Upper lobe of left lung (tissue), 6 donors: ENCODE measurements at regions not wholly inside any gene's neighbourhood (a gene's known extent, or its start where the extent isn't known, plus 50 kb on each side); places are given as distances from the start of the nearest gene placed in this dataset.

ENCODE experiments used
- ATAC-seq, 2 donors: fragments of 200-7000 bp; cut with Tn5 transposase; one replicate each; pipeline ENCODE4 v1.9.1; 2022; ENCODE audit warnings: mild to moderate bottlenecking in 2 of 2, moderate library complexity in 2 of 2; ENCODE audit not compliant: low FRiP score in 2 of 2
- DNase-seq, 2 donors: peaks; one replicate each; pipeline ENCODE4 v3.0.0-alpha.2; 2019 to 2020
- H3K27ac ChIP-seq, 4 donors: fragments of 200-600 bp; sonication (generic); one replicate each; pipeline ENCODE4 v1.5.1; 2016 to 2019
- H3K27me3 ChIP-seq, 4 donors: fragments of 200-600 bp; sonication (generic); one replicate each; pipeline ENCODE4 v1.5.1; 2017 to 2019
- H3K36me3 ChIP-seq, 4 donors: fragments of 200-600 bp; sonication (generic); one replicate each; pipeline ENCODE4 v1.5.1; 2016 to 2019
- H3K4me1 ChIP-seq, 4 donors: fragments of 200-600 bp; sonication (generic); one replicate each; pipeline ENCODE4 v1.5.1; 2018 to 2019
- H3K4me3 ChIP-seq, 4 donors: fragments of 200-600 bp; sonication (generic); one replicate each; pipeline ENCODE4 v1.5.1; 2017 to 2019; ENCODE audit warnings: mild to moderate bottlenecking in 2 of 4, moderate library complexity in 1 of 4
- H3K9me3 ChIP-seq, 4 donors: fragments of 200-600 bp; sonication (generic); one replicate each; pipeline ENCODE4 v1.5.1; 2018 to 2019
- EP300 ChIP-seq, 4 donors: sonication (generic); formaldehyde crosslinking; IDR thresholded peaks; one replicate each; pipeline ENCODE4 v1.5.1; 2017; ENCODE audit warnings: antibody characterized with exemption in 4 of 4, control low read depth in 2 of 4
- POLR2A ChIP-seq, 4 donors: fragments of 450-650 bp; IDR thresholded peaks; one replicate each; pipeline ENCODE4 v1.5.1; 2016 to 2017; ENCODE audit warnings: antibody characterized with exemption in 4 of 4, mild to moderate bottlenecking in 2 of 4
- POLR2AphosphoS5 ChIP-seq, 2 donors: sonication (generic); formaldehyde crosslinking; IDR thresholded peaks; one replicate each; pipeline ENCODE4 v1.5.1; 2017; ENCODE audit warnings: antibody characterized with exemption in 2 of 2
- WGBS, 2 donors: methylation state at CpG; one replicate each; pipeline ENCODE4 v1.1.5; 2017 to 2018; 5-methylcytosine and 5-hydroxymethylcytosine counted together
- TF ChIP-seq, protein P1 (sequence below), 6 experiments: fragments of 450-650 bp in 4 of 6; fragments of 200-600 bp in 2 of 6; sonication (generic) in 2 of 6; IDR thresholded peaks; one replicate each; pipeline ENCODE4 v1.5.1; 2016 to 2019; ENCODE audit warnings: antibody characterized with exemption in 6 of 6
- donor health status: DM: no; HTN: no; CAD: no; lungs with moderate emphysema.
- donor health status: DM: no; HTN: yes; CAD: no; lungs with severe emphysema.

GRCh38 chr13:34006011-34006410 is 188.1 kb downstream of the RFC3 start:
- WGBS, 2 donors, result 80 to 81% methylated on average over 2 of the region's 2 CpGs

DNA sequence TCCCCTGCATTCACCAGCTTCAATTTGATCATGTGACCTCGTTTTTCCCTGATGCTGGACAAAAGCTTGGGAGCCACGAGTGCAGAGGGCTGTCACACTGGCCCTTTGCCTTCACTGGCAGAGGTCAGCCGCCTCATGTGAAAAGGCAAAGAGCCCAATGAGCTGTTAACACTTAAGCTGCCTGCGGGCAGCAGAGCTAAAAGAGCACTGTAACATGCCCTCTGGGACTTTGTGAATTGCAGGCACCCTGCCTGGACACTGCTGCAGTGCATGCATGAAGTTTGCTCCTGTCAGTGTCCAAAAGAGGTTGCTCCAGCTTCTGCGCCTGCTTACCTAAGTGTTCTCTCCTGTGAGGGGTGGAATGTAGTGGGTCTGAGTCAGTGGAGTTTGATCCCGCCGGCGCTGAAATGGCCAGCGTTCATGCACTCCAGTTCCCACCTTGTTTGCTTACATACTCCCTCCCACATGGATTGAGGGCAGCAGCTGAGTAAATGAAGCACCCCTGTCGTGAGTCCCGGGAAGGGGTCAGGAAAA is 193.7 kb downstream of the RFC3 start:
- no peak overlapping the region for H3K27ac ChIP-seq
- no peaks in the 10 kb centered on the region for H3K9me3 ChIP-seq
- WGBS, 2 donors, result 52 to 68% methylated on average over 8 to 11 of the region's 11 CpGs
- no peaks in the 10 kb centered on the region for H3K4me1 ChIP-seq
- TF ChIP-seq POLR2AphosphoS5 (IDR thresholded peaks at IDR 0.05) (no peak), EP300 (IDR thresholded peaks at IDR 0.05) (no peak), POLR2A (IDR thresholded peaks at IDR 0.05) (no peak)
- TF ChIP-seq, protein P1, sequence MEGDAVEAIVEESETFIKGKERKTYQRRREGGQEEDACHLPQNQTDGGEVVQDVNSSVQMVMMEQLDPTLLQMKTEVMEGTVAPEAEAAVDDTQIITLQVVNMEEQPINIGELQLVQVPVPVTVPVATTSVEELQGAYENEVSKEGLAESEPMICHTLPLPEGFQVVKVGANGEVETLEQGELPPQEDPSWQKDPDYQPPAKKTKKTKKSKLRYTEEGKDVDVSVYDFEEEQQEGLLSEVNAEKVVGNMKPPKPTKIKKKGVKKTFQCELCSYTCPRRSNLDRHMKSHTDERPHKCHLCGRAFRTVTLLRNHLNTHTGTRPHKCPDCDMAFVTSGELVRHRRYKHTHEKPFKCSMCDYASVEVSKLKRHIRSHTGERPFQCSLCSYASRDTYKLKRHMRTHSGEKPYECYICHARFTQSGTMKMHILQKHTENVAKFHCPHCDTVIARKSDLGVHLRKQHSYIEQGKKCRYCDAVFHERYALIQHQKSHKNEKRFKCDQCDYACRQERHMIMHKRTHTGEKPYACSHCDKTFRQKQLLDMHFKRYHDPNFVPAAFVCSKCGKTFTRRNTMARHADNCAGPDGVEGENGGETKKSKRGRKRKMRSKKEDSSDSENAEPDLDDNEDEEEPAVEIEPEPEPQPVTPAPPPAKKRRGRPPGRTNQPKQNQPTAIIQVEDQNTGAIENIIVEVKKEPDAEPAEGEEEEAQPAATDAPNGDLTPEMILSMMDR (IDR thresholded peaks at IDR 0.05), result no peak
- ATAC-seq (no peak), DNase-seq (no peak)
- no peak overlapping the region for H3K4me3 ChIP-seq
- H3K36me3 ChIP-seq, result no peaks in the 10 kb centered on the region
- no peaks in the 10 kb centered on the region for H3K27me3 ChIP-seq

More at GRCh38 chr13:34006011-34006410, 188.1 kb downstream of the RFC3 start:
- no peak overlapping the region for H3K27ac ChIP-seq
- TF ChIP-seq, protein P1 (IDR thresholded peaks at IDR 0.05), result no peak
- TF ChIP-seq POLR2A (IDR thresholded peaks at IDR 0.05) (no peak), POLR2AphosphoS5 (IDR thresholded peaks at IDR 0.05) (no peak)
- no peak overlapping the region for H3K4me3 ChIP-seq
- no peaks in the 10 kb centered on the region for H3K4me1 ChIP-seq
- no peaks in the 10 kb centered on the region for H3K27me3 ChIP-seq
- H3K36me3 ChIP-seq, result no peaks in the 10 kb centered on the region
- ATAC-seq (no peak), DNase-seq (no peak)
- no peaks in the 10 kb centered on the region for H3K9me3 ChIP-seq

DNA sequence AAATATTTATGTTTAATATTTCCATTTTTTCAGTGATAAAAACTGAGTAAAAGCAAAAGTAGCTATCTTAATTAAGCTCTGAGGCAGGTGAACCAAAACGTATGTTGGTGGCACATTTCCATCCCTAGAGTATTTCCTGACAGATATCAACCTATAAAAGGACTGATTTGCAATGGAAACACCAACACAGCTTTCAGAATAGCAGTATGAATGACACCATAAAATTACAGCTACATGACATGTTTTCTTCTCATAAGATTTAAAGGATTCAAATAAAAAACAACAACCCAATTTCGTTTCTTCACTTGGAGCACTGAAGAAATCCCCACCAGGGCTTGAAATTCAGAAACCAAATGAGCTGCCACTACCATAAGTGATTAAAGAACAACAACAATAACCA is 194.4 kb downstream of the RFC3 start:
- ATAC-seq, result no peak
- 54 to 64% methylated on average over 2 of the region's 2 CpGs for WGBS, 2 donors

DNA sequence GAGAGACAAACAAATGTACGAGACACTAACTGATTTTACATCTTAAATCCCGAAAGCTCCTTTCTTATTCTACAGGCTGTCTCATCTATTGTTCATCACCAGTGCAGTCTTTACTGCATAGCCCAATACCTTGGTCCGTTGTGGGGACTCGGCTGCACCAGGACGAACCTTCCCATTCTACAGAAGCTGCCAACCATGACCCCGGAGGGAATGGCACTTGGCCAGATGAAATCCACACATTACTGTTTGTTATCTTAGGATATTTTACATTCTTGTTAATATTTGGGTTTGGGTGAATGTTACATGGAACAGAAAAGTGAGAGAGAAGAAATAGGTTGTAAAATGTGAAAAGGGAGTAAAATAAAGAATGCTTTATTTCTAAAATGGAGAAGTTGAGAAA is 195.1 kb downstream of the RFC3 start:
- Histone ChIP-seq H3K9me3 (no peaks in the 10 kb centered on the region), H3K27me3 (no peaks in the 10 kb centered on the region), H3K4me1 (no peaks in the 10 kb centered on the region), H3K4me3 (no peak overlapping the region), H3K27ac (no peak overlapping the region), H3K36me3 (no peaks in the 10 kb centered on the region)
- DNase-seq (no peak), ATAC-seq (no peak)
- TF ChIP-seq, protein P1 (IDR thresholded peaks at IDR 0.05), result no peak
- no peak for TF ChIP-seq POLR2A (IDR thresholded peaks at IDR 0.05)
- no peak for TF ChIP-seq POLR2AphosphoS5 (IDR thresholded peaks at IDR 0.05)
- no peak for TF ChIP-seq EP300 (IDR thresholded peaks at IDR 0.05)
- 87 to 91% methylated on average over 6 of the region's 6 CpGs for WGBS, 2 donors

More for the DNA sequence above, 194.4 kb downstream of the RFC3 start:
- no peaks in the 10 kb centered on the region for H3K9me3 ChIP-seq
- H3K27ac ChIP-seq, result no peak overlapping the region
- no peaks in the 10 kb centered on the region for H3K36me3 ChIP-seq
- H3K4me1 ChIP-seq, result no peaks in the 10 kb centered on the region
- H3K4me3 ChIP-seq, result no peak overlapping the region
- TF ChIP-seq, protein P1 (IDR thresholded peaks at IDR 0.05), result no peak
- TF ChIP-seq POLR2A (IDR thresholded peaks at IDR 0.05), result no peak
- TF ChIP-seq EP300 (IDR thresholded peaks at IDR 0.05), result no peak
- TF ChIP-seq POLR2AphosphoS5 (IDR thresholded peaks at IDR 0.05), result no peak
- no peak for DNase-seq
- no peaks in the 10 kb centered on the region for H3K27me3 ChIP-seq

- 58 to 60% methylated on average over 4 of the region's 4 CpGs for WGBS, 2 donors
- Histone ChIP-seq H3K27me3 (no peaks in the 10 kb centered on the region), H3K36me3 (no peaks in the 10 kb centered on the region), H3K4me3 (no peak overlapping the region), H3K4me1 (no peaks in the 10 kb centered on the region), H3K9me3 (no peaks in the 10 kb centered on the region), H3K27ac (no peak overlapping the region)
- no peak for DNase-seq
- TF ChIP-seq POLR2AphosphoS5 (IDR thresholded peaks at IDR 0.05), result no peak
- TF ChIP-seq POLR2A (IDR thresholded peaks at IDR 0.05), result no peak
- no peak for ATAC-seq
Measured at GRCh38 chr13:34017231-34017630, 199.3 kb downstream of the RFC3 start.
